SK-N-SH (cell line): ENCODE measurements at regions not wholly inside any gene's neighbourhood (a gene's known extent, or its start where the extent isn't known, plus 50 kb on each side); places are given as distances from the start of the nearest gene placed in this dataset.

Experiments
- CTCF ChIA-PET: fragments of 300-600, 350-600 bp; formaldehyde crosslinking; extraction: SDS; loops from one replicate; lab custom pipeline; 2021; lab: Yijun Ruan, JAX
- POLR2A ChIA-PET: fragments of 350-600 bp; sonication (Branson Sonifier 250); formaldehyde crosslinking; extraction: SDS; loops from one replicate; lab custom pipeline; 2020; ENCODE audit warnings: antibody characterized with exemption, inconsistent platforms; lab: Yijun Ruan, JAX
- DNase-seq: peaks from one replicate; pipeline ENCODE4 v3.0.0; 2012
- H2AFZ ChIP-seq: fragments of 200-600 bp; sonication (generic); 2 replicates; pipeline ENCODE4 v1.8.1; 2016; ENCODE audit warnings: antibody characterized with exemption, mild to moderate bottlenecking, low read depth
- H3F3A ChIP-seq: fragments of 200-600 bp; sonication (generic); replicated peaks from 2 replicates; pipeline ENCODE3; 2016; ENCODE audit warnings: antibody characterized with exemption, mild to moderate bottlenecking; ENCODE audit not compliant: insufficient read depth
- H3K27ac ChIP-seq, 2 experiments: fragments of 200-500 bp in 1 of 2; fragments of 200-600 bp in 1 of 2; sonication (Bioruptor generic) in 1 of 2; sonication (generic), shearing (Covaris generic) in 1 of 2; 2 replicates each; pipeline versions ENCODE4 v1.5.1 to v1.6.1; 2014 to 2016; ENCODE audit warnings: low read depth in 2 of 2, inconsistent platforms in 1 of 2, low read length in 1 of 2, mild to moderate bottlenecking in 1 of 2, mixed read lengths in 1 of 2
- H3K27me3 ChIP-seq: fragments of 200-600 bp; sonication (generic), shearing (Covaris generic); 2 replicates; pipeline ENCODE4 v1.6.1; 2016; ENCODE audit warnings: mixed run types; ENCODE audit not compliant: insufficient read depth
- H3K36me3 ChIP-seq, 2 experiments: fragments of 200-500 bp in 1 of 2; fragments of 200-600 bp in 1 of 2; sonication (Bioruptor generic) in 1 of 2; sonication (generic) in 1 of 2; replicated peaks in 1 of 2; 2 replicates each; pipeline versions ENCODE3 to v1.5.1; 2014 to 2016; ENCODE audit warnings: low read length in 1 of 2, mild to moderate bottlenecking in 1 of 2; ENCODE audit not compliant: insufficient read depth in 2 of 2, control insufficient read depth in 1 of 2
- H3K4me1 ChIP-seq, 2 experiments: fragments of 200-500 bp in 1 of 2; fragments of 200-600 bp in 1 of 2; sonication (Bioruptor generic) in 1 of 2; sonication (generic), shearing (Covaris generic) in 1 of 2; 2 replicates each; pipeline versions ENCODE4 v1.5.1 to v1.6.1; 2014 to 2016; ENCODE audit warnings: low read depth in 1 of 2, low read length in 1 of 2, mixed run types in 1 of 2; ENCODE audit not compliant: insufficient read depth in 2 of 2, control insufficient read depth in 1 of 2
- H3K4me2 ChIP-seq: fragments of 200-600 bp; sonication (generic), shearing (Covaris generic); 2 replicates; pipeline ENCODE4 v1.6.1; 2017; ENCODE audit warnings: mixed run types
- H3K4me3 ChIP-seq, 2 experiments: fragments of 200-500 bp in 1 of 2; fragments of 200-600 bp in 1 of 2; sonication (Bioruptor generic) in 1 of 2; sonication (generic), shearing (Covaris generic) in 1 of 2; 2 replicates each; pipeline versions ENCODE4 v1.5.1 to v1.8.1; 2014 to 2016; ENCODE audit warnings: low read depth in 2 of 2, inconsistent platforms in 1 of 2, low read length in 1 of 2, mild to moderate bottlenecking in 1 of 2, mixed read lengths in 1 of 2, moderate library complexity in 1 of 2
- H3K79me2 ChIP-seq: fragments of 200-600 bp; sonication (generic); 2 replicates; pipeline ENCODE4 v1.8.1; 2017; ENCODE audit warnings: mild to moderate bottlenecking; ENCODE audit not compliant: insufficient read depth
- H3K9ac ChIP-seq: fragments of 200-600 bp; sonication (generic); 2 replicates; pipeline ENCODE4 v1.6.1; 2017; ENCODE audit warnings: mixed run types
- H3K9me2 ChIP-seq: fragments of 200-600 bp; sonication (generic); 2 replicates; pipeline ENCODE4 v1.6.1; 2017; ENCODE audit warnings: mixed run types
- H3K9me3 ChIP-seq: fragments of 200-600 bp; sonication (generic); 2 replicates; pipeline ENCODE4 v1.6.1; 2017; ENCODE audit warnings: mixed run types, mild to moderate bottlenecking, moderate library complexity
- H4K20me1 ChIP-seq: fragments of 200-600 bp; sonication (generic); 2 replicates; pipeline ENCODE4 v1.6.1; 2017; ENCODE audit warnings: mild to moderate bottlenecking, mixed run types; ENCODE audit not compliant: insufficient read depth
- ELF1 ChIP-seq: IDR thresholded peaks from 2 replicates; pipeline ENCODE4 v1.4.0; 2012
- GABPA ChIP-seq: IDR thresholded peaks from 2 replicates; pipeline ENCODE4 v1.4.0; 2012; ENCODE audit warnings: low read depth, mild to moderate bottlenecking
- RXRA ChIP-seq: IDR thresholded peaks from 2 replicates; pipeline ENCODE4 v1.4.0; 2012; ENCODE audit warnings: low read depth, mild to moderate bottlenecking, borderline replicate concordance
- SIN3A ChIP-seq: IDR thresholded peaks from 2 replicates; pipeline ENCODE4 v1.6.1; 2012; ENCODE audit warnings: low read depth, mild to moderate bottlenecking, low read length, moderate library complexity, borderline replicate concordance
- WGBS: methylation state at CpG from one replicate; pipeline ENCODE4 v1.1.6; 2017; ENCODE audit warnings: low lambda C conversion rate; 5-methylcytosine and 5-hydroxymethylcytosine counted together
- TF ChIP-seq, protein P1 (sequence below): IDR thresholded peaks from 2 replicates; pipeline ENCODE4 v1.6.1; 2012; ENCODE audit warnings: mild to moderate bottlenecking, low read depth, low read length, moderate library complexity
- TF ChIP-seq, protein P2 (sequence below): fragments of 200-600 bp; sonication (generic); IDR thresholded peaks from 2 replicates; pipeline ENCODE4 v1.6.1; 2017; ENCODE audit warnings: antibody characterized with exemption, mild to moderate bottlenecking, moderate library complexity
- TF ChIP-seq, protein P3 (sequence below): fragments of 150-350 bp; IDR thresholded peaks from 2 replicates; pipeline ENCODE4 v1.6.1; 2016; ENCODE audit warnings: mild to moderate bottlenecking, low read depth, low read length
- TF ChIP-seq, protein P4 (sequence below): fragments of 150-350 bp; IDR thresholded peaks from 2 replicates; pipeline ENCODE4 v1.6.1; 2017; ENCODE audit warnings: antibody characterized with exemption, low read length, low read depth, borderline replicate concordance

DNA sequence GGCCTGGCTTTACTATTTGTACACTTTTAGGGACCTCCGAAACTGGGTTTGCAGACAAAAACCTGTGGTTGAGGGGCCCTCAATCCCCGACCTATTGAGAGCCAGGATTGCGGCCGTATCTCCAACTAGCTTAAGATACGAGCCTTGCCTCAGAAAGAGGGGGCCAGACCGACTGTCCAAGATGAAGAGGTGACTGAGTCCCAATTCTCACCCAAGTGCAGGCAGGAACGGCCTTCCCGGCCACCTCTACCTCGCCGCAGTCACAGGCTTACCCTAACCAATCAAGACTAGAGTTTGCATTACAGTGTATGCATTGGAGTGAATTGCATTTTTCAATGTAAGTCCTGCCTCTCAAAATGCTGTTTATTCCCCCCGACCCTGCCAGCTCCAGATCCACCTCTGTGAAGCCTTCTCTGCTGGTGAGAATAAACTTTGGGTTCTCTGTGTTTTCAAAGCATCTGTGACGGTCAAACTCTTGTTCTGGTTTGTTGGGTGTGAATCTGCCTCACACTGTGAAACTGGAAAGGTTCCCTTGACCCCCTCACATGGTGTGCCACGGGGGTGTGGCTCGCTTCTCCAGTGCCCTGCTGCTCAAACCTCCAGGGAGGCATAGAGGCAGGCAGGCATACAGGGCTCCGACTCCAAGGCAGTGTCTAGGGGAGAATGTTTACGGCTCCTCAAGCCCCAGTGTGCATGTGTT is 62.2 kb upstream of the WLS start:
- POLR2A ChIA-PET: no interaction called here
- H3K27ac ChIP-seq: no peak overlapping the region; a peak in 1 of 4 replicates

More for the DNA sequence above, 62.2 kb upstream of the WLS start:
- no peak overlapping the region for H3K9ac ChIP-seq
- no peak overlapping the region for H3K4me3 ChIP-seq
- H3K27me3 ChIP-seq: no peaks in the 10 kb centered on the region
- no peak for DNase-seq
- no peaks in the 10 kb centered on the region for H3K9me3 ChIP-seq
- H3K9me2 ChIP-seq: no peaks in the 10 kb centered on the region
- H4K20me1 ChIP-seq: no peaks in the 10 kb centered on the region
- H3K4me1 ChIP-seq: peaks cover 0 to 3% of the 10 kb centered on the region in 2 experiments; a peak in 3 of 4 replicates
- no peaks in the 10 kb centered on the region for H3K79me2 ChIP-seq
- WGBS: 95% methylated on average over 10 of the region's 16 CpGs
- TF ChIP-seq GABPA (no peak), RXRA (no peak), ELF1 (no peak), SIN3A (no peak)
- TF ChIP-seq, protein P1, sequence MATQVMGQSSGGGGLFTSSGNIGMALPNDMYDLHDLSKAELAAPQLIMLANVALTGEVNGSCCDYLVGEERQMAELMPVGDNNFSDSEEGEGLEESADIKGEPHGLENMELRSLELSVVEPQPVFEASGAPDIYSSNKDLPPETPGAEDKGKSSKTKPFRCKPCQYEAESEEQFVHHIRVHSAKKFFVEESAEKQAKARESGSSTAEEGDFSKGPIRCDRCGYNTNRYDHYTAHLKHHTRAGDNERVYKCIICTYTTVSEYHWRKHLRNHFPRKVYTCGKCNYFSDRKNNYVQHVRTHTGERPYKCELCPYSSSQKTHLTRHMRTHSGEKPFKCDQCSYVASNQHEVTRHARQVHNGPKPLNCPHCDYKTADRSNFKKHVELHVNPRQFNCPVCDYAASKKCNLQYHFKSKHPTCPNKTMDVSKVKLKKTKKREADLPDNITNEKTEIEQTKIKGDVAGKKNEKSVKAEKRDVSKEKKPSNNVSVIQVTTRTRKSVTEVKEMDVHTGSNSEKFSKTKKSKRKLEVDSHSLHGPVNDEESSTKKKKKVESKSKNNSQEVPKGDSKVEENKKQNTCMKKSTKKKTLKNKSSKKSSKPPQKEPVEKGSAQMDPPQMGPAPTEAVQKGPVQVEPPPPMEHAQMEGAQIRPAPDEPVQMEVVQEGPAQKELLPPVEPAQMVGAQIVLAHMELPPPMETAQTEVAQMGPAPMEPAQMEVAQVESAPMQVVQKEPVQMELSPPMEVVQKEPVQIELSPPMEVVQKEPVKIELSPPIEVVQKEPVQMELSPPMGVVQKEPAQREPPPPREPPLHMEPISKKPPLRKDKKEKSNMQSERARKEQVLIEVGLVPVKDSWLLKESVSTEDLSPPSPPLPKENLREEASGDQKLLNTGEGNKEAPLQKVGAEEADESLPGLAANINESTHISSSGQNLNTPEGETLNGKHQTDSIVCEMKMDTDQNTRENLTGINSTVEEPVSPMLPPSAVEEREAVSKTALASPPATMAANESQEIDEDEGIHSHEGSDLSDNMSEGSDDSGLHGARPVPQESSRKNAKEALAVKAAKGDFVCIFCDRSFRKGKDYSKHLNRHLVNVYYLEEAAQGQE: no peak
- TF ChIP-seq, protein P2, sequence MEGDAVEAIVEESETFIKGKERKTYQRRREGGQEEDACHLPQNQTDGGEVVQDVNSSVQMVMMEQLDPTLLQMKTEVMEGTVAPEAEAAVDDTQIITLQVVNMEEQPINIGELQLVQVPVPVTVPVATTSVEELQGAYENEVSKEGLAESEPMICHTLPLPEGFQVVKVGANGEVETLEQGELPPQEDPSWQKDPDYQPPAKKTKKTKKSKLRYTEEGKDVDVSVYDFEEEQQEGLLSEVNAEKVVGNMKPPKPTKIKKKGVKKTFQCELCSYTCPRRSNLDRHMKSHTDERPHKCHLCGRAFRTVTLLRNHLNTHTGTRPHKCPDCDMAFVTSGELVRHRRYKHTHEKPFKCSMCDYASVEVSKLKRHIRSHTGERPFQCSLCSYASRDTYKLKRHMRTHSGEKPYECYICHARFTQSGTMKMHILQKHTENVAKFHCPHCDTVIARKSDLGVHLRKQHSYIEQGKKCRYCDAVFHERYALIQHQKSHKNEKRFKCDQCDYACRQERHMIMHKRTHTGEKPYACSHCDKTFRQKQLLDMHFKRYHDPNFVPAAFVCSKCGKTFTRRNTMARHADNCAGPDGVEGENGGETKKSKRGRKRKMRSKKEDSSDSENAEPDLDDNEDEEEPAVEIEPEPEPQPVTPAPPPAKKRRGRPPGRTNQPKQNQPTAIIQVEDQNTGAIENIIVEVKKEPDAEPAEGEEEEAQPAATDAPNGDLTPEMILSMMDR: no peak
- TF ChIP-seq, protein P3, sequence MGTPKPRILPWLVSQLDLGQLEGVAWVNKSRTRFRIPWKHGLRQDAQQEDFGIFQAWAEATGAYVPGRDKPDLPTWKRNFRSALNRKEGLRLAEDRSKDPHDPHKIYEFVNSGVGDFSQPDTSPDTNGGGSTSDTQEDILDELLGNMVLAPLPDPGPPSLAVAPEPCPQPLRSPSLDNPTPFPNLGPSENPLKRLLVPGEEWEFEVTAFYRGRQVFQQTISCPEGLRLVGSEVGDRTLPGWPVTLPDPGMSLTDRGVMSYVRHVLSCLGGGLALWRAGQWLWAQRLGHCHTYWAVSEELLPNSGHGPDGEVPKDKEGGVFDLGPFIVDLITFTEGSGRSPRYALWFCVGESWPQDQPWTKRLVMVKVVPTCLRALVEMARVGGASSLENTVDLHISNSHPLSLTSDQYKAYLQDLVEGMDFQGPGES: no peak
- TF ChIP-seq, protein P4, sequence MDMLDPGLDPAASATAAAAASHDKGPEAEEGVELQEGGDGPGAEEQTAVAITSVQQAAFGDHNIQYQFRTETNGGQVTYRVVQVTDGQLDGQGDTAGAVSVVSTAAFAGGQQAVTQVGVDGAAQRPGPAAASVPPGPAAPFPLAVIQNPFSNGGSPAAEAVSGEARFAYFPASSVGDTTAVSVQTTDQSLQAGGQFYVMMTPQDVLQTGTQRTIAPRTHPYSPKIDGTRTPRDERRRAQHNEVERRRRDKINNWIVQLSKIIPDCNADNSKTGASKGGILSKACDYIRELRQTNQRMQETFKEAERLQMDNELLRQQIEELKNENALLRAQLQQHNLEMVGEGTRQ: no peak
- no peak overlapping the region for H2AFZ ChIP-seq
- CTCF ChIA-PET: interaction anchor here (0.6 to 1.0 kb wide), 2 partner anchors 49 to 441 kb away, joined by 3 to 4 read pairs; no protein-coding TSS in a partner anchor
- H3K36me3 ChIP-seq: no peaks in the 10 kb centered on the region
- H3K4me2 ChIP-seq: no peak overlapping the region
- no peaks in the 10 kb centered on the region for H3F3A ChIP-seq
